Activated CD8-positive, alpha-beta memory T cell treated with anti-CD3 and anti-CD28 coated beads, Interleukin-2, amount 10 ng/mL, durations not matched to agents 7 days and 5 days (primary cell): ENCODE measurements at regions not wholly inside any gene's neighbourhood (a gene's known extent, or its start where the extent isn't known, plus 50 kb on each side); places are given as distances from the start of the nearest gene placed in this dataset.

Experiments used
- ATAC-seq: fragments of 150-1000 bp; cut with Tn5 transposase; one replicate; pipeline ENCODE4 v1.10.0; 2021; ENCODE audit warnings: moderate library complexity
- CTCF ChIA-PET: fragments of 350-600 bp; sonication (Branson Sonifier 250); formaldehyde crosslinking; loops from one replicate; lab custom pipeline; 2021; ENCODE audit warnings: antibody characterized with exemption; lab: Charles Lee
- DNase-seq: peaks from one replicate; pipeline ENCODE4 v3.0.0-alpha.2; 2020
- H3K27ac Mint-ChIP-seq: one replicate; pipeline ENCODE4 v1.8.0; 2021; ENCODE audit warnings: mild to moderate bottlenecking, mixed read lengths
- H3K27me3 Mint-ChIP-seq: one replicate; pipeline ENCODE4 v1.8.0; 2021; ENCODE audit warnings: mixed read lengths
- H3K36me3 Mint-ChIP-seq: one replicate; pipeline ENCODE4 v1.8.0; 2021; ENCODE audit warnings: mild to moderate bottlenecking, mixed read lengths
- H3K4me1 Mint-ChIP-seq: one replicate; pipeline ENCODE4 v1.8.0; 2021; ENCODE audit warnings: mixed read lengths
- H3K4me3 Mint-ChIP-seq: one replicate; pipeline ENCODE4 v1.8.0; 2021; ENCODE audit warnings: mild to moderate bottlenecking, moderate library complexity, mixed read lengths
- H3K9me3 Mint-ChIP-seq: one replicate; pipeline ENCODE4 v1.8.0; 2022; ENCODE audit warnings: low read depth, mixed read lengths

DNA sequence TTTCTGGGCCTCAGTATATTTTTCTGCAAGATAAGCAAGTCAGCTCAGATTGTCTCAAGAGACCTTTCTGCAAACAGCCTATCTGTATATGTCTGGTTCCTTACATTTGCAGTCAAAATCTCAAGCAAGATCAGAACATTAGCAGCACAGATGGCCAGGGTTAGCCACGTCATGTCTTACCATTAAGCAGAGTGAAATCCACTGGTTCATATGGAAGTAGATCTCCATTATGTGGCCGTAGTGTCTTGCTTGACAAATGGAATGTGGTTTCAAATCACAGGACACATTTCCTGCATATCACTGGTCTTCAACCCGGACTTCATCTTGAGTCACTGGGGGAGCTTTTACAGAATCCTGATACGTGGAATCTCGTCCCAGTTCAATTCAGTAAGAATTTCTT, 500.2 kb downstream of the FBXO15 start:
- ATAC-seq (no peak), DNase-seq (no peak)
- H3K9me3 Mint-ChIP-seq, result peaks cover 2% of the 10 kb centered on the region
- H3K4me1 Mint-ChIP-seq, result no peaks in the 10 kb centered on the region
- H3K27me3 Mint-ChIP-seq, result no peaks in the 10 kb centered on the region
- H3K4me3 Mint-ChIP-seq, result no peak overlapping the region
- H3K36me3 Mint-ChIP-seq, result no peaks in the 10 kb centered on the region
- CTCF ChIA-PET, result no interaction called here
- no peak overlapping the region for H3K27ac Mint-ChIP-seq

- Mint-ChIP-seq H3K9me3 (peaks cover 2% of the 10 kb centered on the region), H3K4me1 (no peaks in the 10 kb centered on the region), H3K27ac (no peak overlapping the region), H3K4me3 (no peak overlapping the region), H3K36me3 (no peaks in the 10 kb centered on the region), H3K27me3 (no peaks in the 10 kb centered on the region)
- no peak for ATAC-seq
- no peak for DNase-seq
- CTCF ChIA-PET, result no interaction called here
These were observed 500.9 kb downstream of the FBXO15 start for GRCh38 chr18:73646772-73647171.

- H3K36me3 Mint-ChIP-seq, result no peaks in the 10 kb centered on the region
- no peaks in the 10 kb centered on the region for H3K27me3 Mint-ChIP-seq
- peaks cover 2% of the 10 kb centered on the region for H3K9me3 Mint-ChIP-seq
- ATAC-seq, result no peak
- CTCF ChIA-PET, result no interaction called here
- no peak overlapping the region for H3K27ac Mint-ChIP-seq
- DNase-seq, result no peak
- H3K4me1 Mint-ChIP-seq, result no peaks in the 10 kb centered on the region
- no peak overlapping the region for H3K4me3 Mint-ChIP-seq
These were observed 501.4 kb downstream of the FBXO15 start for GRCh38 chr18:73646196-73646595.

DNA sequence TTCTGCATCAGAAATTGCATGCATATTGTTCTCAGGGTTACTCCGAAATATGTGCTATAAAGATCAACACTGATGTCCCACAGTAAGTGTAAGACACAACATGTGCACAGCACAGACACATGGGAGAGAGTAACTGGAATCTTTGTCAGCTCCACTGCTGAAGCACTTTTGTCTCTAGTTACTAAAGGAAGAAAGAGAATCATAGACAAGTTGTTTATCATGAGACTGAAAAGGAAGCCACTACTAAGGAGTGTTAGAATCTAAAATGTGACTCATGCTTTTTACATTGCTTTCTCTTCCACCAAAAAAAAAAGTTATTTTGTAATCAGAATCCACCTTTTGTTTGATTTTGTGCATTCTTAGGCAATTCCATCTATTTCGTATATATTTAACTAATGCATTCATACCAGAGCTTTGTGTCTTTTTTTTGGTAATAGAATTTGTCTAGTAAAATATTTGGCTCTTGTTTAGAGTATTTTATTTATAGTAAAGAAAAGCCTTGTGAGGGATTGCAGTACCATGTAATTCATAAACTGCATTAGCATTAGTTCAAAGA, 502.4 kb downstream of the FBXO15 start:
- Mint-ChIP-seq H3K4me1 (no peaks in the 10 kb centered on the region), H3K27me3 (no peaks in the 10 kb centered on the region), H3K36me3 (no peaks in the 10 kb centered on the region), H3K9me3 (peaks cover 4% of the 10 kb centered on the region), H3K27ac (no peak overlapping the region), H3K4me3 (no peak overlapping the region)
- CTCF ChIA-PET, result no interaction called here
- DNase-seq (no peak), ATAC-seq (no peak)

GRCh38 chr18:73639788-73640187, 507.8 kb downstream of the FBXO15 start:
- no peak for DNase-seq
- CTCF ChIA-PET, result no interaction called here
- no peak overlapping the region for H3K27ac Mint-ChIP-seq
- ATAC-seq, result no peak
- no peaks in the 10 kb centered on the region for H3K27me3 Mint-ChIP-seq
- H3K4me3 Mint-ChIP-seq, result no peak overlapping the region
- H3K9me3 Mint-ChIP-seq, result peaks cover 3% of the 10 kb centered on the region
- H3K4me1 Mint-ChIP-seq, result no peaks in the 10 kb centered on the region
- H3K36me3 Mint-ChIP-seq, result no peaks in the 10 kb centered on the region

DNA sequence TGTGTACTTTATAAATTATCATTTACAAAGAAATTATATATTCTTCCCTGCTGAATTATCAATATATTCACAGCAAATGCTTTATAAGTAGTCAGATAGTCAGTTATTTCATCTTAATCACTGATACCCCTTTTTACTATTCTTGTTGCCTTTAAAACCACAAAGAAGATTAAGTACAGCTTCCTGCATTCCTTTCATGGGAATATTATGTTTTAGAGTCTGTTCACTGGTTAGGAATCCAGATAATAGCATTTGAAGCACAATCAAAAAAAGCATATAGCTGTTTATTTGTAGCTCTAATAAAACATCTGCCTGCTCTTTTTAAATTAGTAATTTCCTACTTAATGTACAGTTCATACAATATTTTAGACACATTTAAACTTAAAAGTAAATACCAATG, 508.9 kb downstream of the FBXO15 start:
- CTCF ChIA-PET, result no interaction called here
- H3K9me3 Mint-ChIP-seq, result peaks cover 3% of the 10 kb centered on the region
- no peak overlapping the region for H3K4me3 Mint-ChIP-seq
- H3K36me3 Mint-ChIP-seq, result no peaks in the 10 kb centered on the region
- ATAC-seq (no peak), DNase-seq (no peak)
- H3K27me3 Mint-ChIP-seq, result no peaks in the 10 kb centered on the region
- H3K27ac Mint-ChIP-seq, result no peak overlapping the region
- no peaks in the 10 kb centered on the region for H3K4me1 Mint-ChIP-seq

GRCh38 chr18:73636355-73636754, 511.3 kb downstream of the FBXO15 start:
- ATAC-seq (no peak), DNase-seq (no peak)
- Mint-ChIP-seq H3K9me3 (peaks cover 3% of the 10 kb centered on the region), H3K27me3 (no peaks in the 10 kb centered on the region), H3K27ac (no peak overlapping the region), H3K4me3 (no peak overlapping the region), H3K4me1 (no peaks in the 10 kb centered on the region), H3K36me3 (no peaks in the 10 kb centered on the region)
- CTCF ChIA-PET, result no interaction called here

DNA sequence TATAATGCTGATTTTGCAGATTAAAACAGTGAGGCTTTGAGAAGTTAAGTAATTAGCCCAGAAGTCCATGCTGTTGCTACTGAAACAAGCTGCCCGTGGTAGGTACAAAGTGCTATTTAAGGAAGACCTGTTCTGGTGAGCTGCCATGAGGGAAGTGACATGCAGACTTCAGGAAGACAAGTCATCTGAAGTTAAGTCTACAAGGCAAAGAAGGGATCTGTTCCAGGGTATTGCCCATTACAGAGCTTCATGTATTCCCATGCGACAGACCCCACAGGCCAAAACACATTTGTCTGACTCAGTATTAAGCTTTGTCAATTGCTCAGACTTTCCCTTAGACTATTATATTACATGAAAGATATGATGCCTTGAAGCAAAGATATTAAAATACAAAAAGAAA, 520.8 kb downstream of the FBXO15 start:
- Mint-ChIP-seq H3K36me3 (no peaks in the 10 kb centered on the region), H3K4me1 (no peaks in the 10 kb centered on the region), H3K27ac (no peak overlapping the region), H3K27me3 (no peaks in the 10 kb centered on the region), H3K4me3 (no peak overlapping the region), H3K9me3 (no peaks in the 10 kb centered on the region)
- ATAC-seq (no peak), DNase-seq (no peak)
- CTCF ChIA-PET, result no interaction called here

GRCh38 chr18:73626221-73626620, 521.4 kb downstream of the FBXO15 start:
- CTCF ChIA-PET, result no interaction called here
- Mint-ChIP-seq H3K4me1 (no peaks in the 10 kb centered on the region), H3K27me3 (no peaks in the 10 kb centered on the region), H3K9me3 (no peaks in the 10 kb centered on the region), H3K4me3 (no peak overlapping the region), H3K36me3 (no peaks in the 10 kb centered on the region), H3K27ac (no peak overlapping the region)
- no peak for ATAC-seq
- DNase-seq, result no peak

- no peaks in the 10 kb centered on the region for H3K27me3 Mint-ChIP-seq
- CTCF ChIA-PET, result no interaction called here
- no peak overlapping the region for H3K27ac Mint-ChIP-seq
- no peak for ATAC-seq
- no peaks in the 10 kb centered on the region for H3K36me3 Mint-ChIP-seq
- no peak for DNase-seq
- H3K4me3 Mint-ChIP-seq, result no peak overlapping the region
- no peaks in the 10 kb centered on the region for H3K4me1 Mint-ChIP-seq
- H3K9me3 Mint-ChIP-seq, result no peaks in the 10 kb centered on the region
These were observed 526.5 kb downstream of the FBXO15 start for GRCh38 chr18:73621091-73621490.

DNA sequence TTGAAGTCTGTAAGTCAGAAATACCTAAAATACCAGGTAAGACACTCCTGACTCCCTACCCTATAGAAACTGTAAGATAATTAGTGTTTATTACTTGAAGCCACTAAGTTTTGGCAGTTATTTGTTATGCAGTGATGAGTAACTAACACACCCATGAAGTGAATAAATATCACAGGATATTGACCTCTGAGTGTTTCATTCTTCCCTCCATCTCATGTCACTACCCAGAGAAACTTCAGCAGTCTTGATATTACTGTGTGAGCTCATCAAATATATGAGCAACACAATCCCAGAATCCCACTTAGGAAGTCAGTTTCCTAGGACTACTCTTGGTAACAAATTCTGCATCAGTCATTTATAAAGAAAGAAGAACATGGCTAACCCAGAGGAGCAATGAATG, 529.7 kb downstream of the FBXO15 start:
- Mint-ChIP-seq H3K36me3 (no peaks in the 10 kb centered on the region), H3K27me3 (no peaks in the 10 kb centered on the region), H3K4me1 (no peaks in the 10 kb centered on the region), H3K9me3 (no peaks in the 10 kb centered on the region), H3K4me3 (no peak overlapping the region), H3K27ac (no peak overlapping the region)
- CTCF ChIA-PET, result no interaction called here
- ATAC-seq (no peak), DNase-seq (no peak)

- H3K27ac Mint-ChIP-seq, result no peak overlapping the region
- no peak for ATAC-seq
- H3K9me3 Mint-ChIP-seq, result no peaks in the 10 kb centered on the region
- H3K4me1 Mint-ChIP-seq, result no peaks in the 10 kb centered on the region
- no peak overlapping the region for H3K4me3 Mint-ChIP-seq
- H3K27me3 Mint-ChIP-seq, result no peaks in the 10 kb centered on the region
- no peak for DNase-seq
- CTCF ChIA-PET, result no interaction called here
- no peaks in the 10 kb centered on the region for H3K36me3 Mint-ChIP-seq
These were observed 532.1 kb downstream of the FBXO15 start for GRCh38 chr18:73615506-73615905.

GRCh38 chr18:73614812-73615211, 532.8 kb downstream of the FBXO15 start:
- Mint-ChIP-seq H3K9me3 (no peaks in the 10 kb centered on the region), H3K27ac (no peak overlapping the region), H3K27me3 (no peaks in the 10 kb centered on the region), H3K36me3 (no peaks in the 10 kb centered on the region), H3K4me1 (no peaks in the 10 kb centered on the region), H3K4me3 (no peak overlapping the region)
- ATAC-seq (no peak), DNase-seq (no peak)
- CTCF ChIA-PET, result no interaction called here

- H3K27ac Mint-ChIP-seq, result no peak overlapping the region
- no peaks in the 10 kb centered on the region for H3K36me3 Mint-ChIP-seq
- ATAC-seq, result no peak
- no peaks in the 10 kb centered on the region for H3K9me3 Mint-ChIP-seq
- no peaks in the 10 kb centered on the region for H3K4me1 Mint-ChIP-seq
- H3K27me3 Mint-ChIP-seq, result no peaks in the 10 kb centered on the region
- DNase-seq, result no peak
- no peak overlapping the region for H3K4me3 Mint-ChIP-seq
- CTCF ChIA-PET, result no interaction called here
These were observed 533.8 kb downstream of the FBXO15 start for GRCh38 chr18:73613706-73614340.
